HepG2 (cell line): ENCODE measurements at regions not wholly inside any gene's neighbourhood (a gene's known extent, or its start where the extent isn't known, plus 50 kb on each side); places are given as distances from the start of the nearest gene placed in this dataset.

Experiments
- BHLHE40 ChIP-seq: IDR thresholded peaks from 2 replicates; pipeline ENCODE4 v1.6.1; 2011; ENCODE audit warnings: low read length, improper control_type of control experiment
- BRCA1 ChIP-seq: sonication (generic); formaldehyde crosslinking; IDR thresholded peaks from 2 replicates; pipeline ENCODE4 v1.4.0; 2020; ENCODE audit warnings: missing genetic modification reagents
- DPF2 ChIP-seq: sonication (generic); formaldehyde crosslinking; IDR thresholded peaks from 2 replicates; pipeline ENCODE4 v1.4.0; 2020; ENCODE audit warnings: mild to moderate bottlenecking, low read depth, missing genetic modification reagents, borderline replicate concordance
- ETV6 ChIP-seq: sonication (generic); formaldehyde crosslinking; conservative IDR thresholded peaks from 2 replicates; pipeline ENCODE4 v1.4.0; 2020; ENCODE audit warnings: missing genetic modification reagents
- FOXM1 ChIP-seq: sonication (generic); formaldehyde crosslinking; IDR thresholded peaks from 2 replicates; pipeline ENCODE4 v1.5.0; 2020; ENCODE audit warnings: missing genetic modification reagents
- IKZF4 ChIP-seq: sonication (generic); formaldehyde crosslinking; IDR thresholded peaks from 2 replicates; pipeline ENCODE4 v1.5.1; 2020; ENCODE audit warnings: borderline replicate concordance, mild to moderate bottlenecking, low read depth, missing genetic modification reagents; ENCODE audit errors: not compliant biosample characterization
- MXD1 ChIP-seq: sonication (generic); formaldehyde crosslinking; IDR thresholded peaks from 2 replicates; pipeline ENCODE4 v1.4.0; 2020; ENCODE audit warnings: mild to moderate bottlenecking, missing genetic modification reagents
- NFYB ChIP-seq: sonication (generic); formaldehyde crosslinking; IDR thresholded peaks from 2 replicates; pipeline ENCODE4 v1.4.0; 2020; ENCODE audit warnings: missing genetic modification reagents
- RCOR2 ChIP-seq: IDR thresholded peaks from 2 replicates; pipeline ENCODE4 v1.6.1; 2016; ENCODE audit warnings: missing biosample characterization, missing genetic modification reagents
- ZNF383 ChIP-seq: sonication (generic); formaldehyde crosslinking; IDR thresholded peaks from 2 replicates; pipeline ENCODE4 v1.4.0; 2020; ENCODE audit warnings: missing genetic modification reagents, mild to moderate bottlenecking, borderline replicate concordance
- ZNF496 ChIP-seq: sonication (generic); formaldehyde crosslinking; IDR thresholded peaks from 2 replicates; pipeline ENCODE4 v1.8.1; 2023; ENCODE audit warnings: mild to moderate bottlenecking, moderate library complexity, missing genetic modification reagents; ENCODE audit not compliant: insufficient replicate concordance
- ZNF772 ChIP-seq: sonication (generic); formaldehyde crosslinking; IDR thresholded peaks from 2 replicates; pipeline ENCODE4 v1.5.0; 2020; ENCODE audit warnings: mild to moderate bottlenecking, missing genetic modification reagents
- TF ChIP-seq, protein P1 (sequence below): sonication (generic); formaldehyde crosslinking; IDR thresholded peaks from 2 replicates; pipeline ENCODE4 v1.5.0; 2020; ENCODE audit warnings: mild to moderate bottlenecking, missing genetic modification reagents, borderline replicate concordance
- TF ChIP-seq, protein P2 (sequence below), 2 experiments: IDR thresholded peaks; 2 replicates each; pipeline ENCODE4 v1.6.1; 2011 to 2012; ENCODE audit warnings: low read length in 2 of 2, borderline replicate concordance in 1 of 2, low read depth in 1 of 2, mild to moderate bottlenecking in 1 of 2, moderate library complexity in 1 of 2

GRCh38 chr7:96415293-96415940 is 93.5 kb upstream of the SLC25A13 start (continued):
- TF ChIP-seq, protein P1, sequence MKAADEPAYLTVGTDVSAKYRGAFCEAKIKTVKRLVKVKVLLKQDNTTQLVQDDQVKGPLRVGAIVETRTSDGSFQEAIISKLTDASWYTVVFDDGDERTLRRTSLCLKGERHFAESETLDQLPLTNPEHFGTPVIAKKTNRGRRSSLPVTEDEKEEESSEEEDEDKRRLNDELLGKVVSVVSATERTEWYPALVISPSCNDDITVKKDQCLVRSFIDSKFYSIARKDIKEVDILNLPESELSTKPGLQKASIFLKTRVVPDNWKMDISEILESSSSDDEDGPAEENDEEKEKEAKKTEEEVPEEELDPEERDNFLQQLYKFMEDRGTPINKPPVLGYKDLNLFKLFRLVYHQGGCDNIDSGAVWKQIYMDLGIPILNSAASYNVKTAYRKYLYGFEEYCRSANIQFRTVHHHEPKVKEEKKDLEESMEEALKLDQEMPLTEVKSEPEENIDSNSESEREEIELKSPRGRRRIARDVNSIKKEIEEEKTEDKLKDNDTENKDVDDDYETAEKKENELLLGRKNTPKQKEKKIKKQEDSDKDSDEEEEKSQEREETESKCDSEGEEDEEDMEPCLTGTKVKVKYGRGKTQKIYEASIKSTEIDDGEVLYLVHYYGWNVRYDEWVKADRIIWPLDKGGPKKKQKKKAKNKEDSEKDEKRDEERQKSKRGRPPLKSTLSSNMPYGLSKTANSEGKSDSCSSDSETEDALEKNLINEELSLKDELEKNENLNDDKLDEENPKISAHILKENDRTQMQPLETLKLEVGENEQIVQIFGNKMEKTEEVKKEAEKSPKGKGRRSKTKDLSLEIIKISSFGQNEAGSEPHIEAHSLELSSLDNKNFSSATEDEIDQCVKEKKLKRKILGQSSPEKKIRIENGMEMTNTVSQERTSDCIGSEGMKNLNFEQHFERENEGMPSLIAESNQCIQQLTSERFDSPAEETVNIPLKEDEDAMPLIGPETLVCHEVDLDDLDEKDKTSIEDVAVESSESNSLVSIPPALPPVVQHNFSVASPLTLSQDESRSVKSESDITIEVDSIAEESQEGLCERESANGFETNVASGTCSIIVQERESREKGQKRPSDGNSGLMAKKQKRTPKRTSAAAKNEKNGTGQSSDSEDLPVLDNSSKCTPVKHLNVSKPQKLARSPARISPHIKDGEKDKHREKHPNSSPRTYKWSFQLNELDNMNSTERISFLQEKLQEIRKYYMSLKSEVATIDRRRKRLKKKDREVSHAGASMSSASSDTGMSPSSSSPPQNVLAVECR, result peak; percentile 57; the same call in 1 of the 2 replicates
- TF ChIP-seq, protein P2, sequence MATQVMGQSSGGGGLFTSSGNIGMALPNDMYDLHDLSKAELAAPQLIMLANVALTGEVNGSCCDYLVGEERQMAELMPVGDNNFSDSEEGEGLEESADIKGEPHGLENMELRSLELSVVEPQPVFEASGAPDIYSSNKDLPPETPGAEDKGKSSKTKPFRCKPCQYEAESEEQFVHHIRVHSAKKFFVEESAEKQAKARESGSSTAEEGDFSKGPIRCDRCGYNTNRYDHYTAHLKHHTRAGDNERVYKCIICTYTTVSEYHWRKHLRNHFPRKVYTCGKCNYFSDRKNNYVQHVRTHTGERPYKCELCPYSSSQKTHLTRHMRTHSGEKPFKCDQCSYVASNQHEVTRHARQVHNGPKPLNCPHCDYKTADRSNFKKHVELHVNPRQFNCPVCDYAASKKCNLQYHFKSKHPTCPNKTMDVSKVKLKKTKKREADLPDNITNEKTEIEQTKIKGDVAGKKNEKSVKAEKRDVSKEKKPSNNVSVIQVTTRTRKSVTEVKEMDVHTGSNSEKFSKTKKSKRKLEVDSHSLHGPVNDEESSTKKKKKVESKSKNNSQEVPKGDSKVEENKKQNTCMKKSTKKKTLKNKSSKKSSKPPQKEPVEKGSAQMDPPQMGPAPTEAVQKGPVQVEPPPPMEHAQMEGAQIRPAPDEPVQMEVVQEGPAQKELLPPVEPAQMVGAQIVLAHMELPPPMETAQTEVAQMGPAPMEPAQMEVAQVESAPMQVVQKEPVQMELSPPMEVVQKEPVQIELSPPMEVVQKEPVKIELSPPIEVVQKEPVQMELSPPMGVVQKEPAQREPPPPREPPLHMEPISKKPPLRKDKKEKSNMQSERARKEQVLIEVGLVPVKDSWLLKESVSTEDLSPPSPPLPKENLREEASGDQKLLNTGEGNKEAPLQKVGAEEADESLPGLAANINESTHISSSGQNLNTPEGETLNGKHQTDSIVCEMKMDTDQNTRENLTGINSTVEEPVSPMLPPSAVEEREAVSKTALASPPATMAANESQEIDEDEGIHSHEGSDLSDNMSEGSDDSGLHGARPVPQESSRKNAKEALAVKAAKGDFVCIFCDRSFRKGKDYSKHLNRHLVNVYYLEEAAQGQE (IDR thresholded peaks at IDR 0.05; ENCODE audit: borderline replicate concordance in 1 of 2, low read depth in 1 of 2, low read length in 2 of 2), result peak in 1 of 2 experiments; percentile 27; a peak in 1 of 4 replicates
- TF ChIP-seq MXD1 (CRISPR knock-in tag) (no peak), ETV6 (CRISPR knock-in tag) (no peak), IKZF4 (no peak), FOXM1 (CRISPR knock-in tag) (no peak), BRCA1 (CRISPR knock-in tag) (peak; percentile 68; the same call in 1 of the 2 replicates), NFYB (no peak), DPF2 (CRISPR knock-in tag) (peak; percentile 89; the same call in 1 of the 2 replicates), ZNF496 (CRISPR knock-in tag) (no peak), ZNF383 (no peak), RCOR2 (CRISPR knock-in tag) (peak; percentile 81; the same call in 1 of the 2 replicates), ZNF772 (0 out of 2 replicates have a peak, but pooled peaks have one; percentile 13), BHLHE40 (peak; percentile 51)
